ENCODE measurements at regions not wholly inside any gene's neighbourhood (a gene's known extent, or its start where the extent isn't known, plus 50 kb on each side); places are given as distances from the start of the nearest gene placed in this dataset.
A peak's percentile ranks its signal among the peaks of the same experiment; 100 is the strongest.
"Not testable (repeated sequence)": the region's sequence is repeated elsewhere in the genome, so short reads cannot be mapped to it uniquely, and the experiment has no call there.

DNA sequence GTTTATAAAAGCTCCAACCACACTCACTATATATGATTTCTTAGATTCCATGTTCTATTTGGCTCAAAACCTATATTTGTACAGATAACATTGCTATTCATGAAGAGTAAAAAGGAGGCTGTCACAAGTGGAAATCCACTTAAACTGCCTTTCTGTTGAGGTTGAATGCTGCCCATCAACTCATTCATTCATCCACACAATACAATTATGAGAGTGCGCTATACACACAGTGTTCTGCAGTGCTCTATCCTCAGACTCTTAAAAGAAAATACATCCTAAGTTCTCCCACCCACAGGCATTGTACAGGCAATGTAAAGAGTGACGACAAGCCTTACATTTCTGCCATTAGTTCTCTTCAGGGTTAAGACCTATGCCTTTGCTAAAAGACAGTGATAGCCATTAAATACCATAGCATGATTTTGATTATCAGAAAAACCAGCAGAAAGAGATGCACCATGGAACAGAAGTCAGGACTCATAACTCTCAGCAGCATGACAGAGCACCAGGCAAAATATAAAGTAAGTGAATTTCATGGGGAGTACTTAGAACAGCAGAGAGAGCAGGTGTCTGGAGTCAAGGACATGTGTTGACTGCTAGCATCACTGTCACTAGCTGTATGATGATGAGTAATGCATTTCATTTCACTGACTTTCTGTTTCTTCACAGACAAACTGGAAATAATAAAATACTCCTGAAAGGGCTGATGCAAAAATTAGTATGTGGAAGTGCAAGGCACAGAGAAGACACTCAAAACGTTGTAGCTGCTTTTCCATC is 218.0 kb downstream of the RBM26 start:
- no peak for DNase-seq

DNA sequence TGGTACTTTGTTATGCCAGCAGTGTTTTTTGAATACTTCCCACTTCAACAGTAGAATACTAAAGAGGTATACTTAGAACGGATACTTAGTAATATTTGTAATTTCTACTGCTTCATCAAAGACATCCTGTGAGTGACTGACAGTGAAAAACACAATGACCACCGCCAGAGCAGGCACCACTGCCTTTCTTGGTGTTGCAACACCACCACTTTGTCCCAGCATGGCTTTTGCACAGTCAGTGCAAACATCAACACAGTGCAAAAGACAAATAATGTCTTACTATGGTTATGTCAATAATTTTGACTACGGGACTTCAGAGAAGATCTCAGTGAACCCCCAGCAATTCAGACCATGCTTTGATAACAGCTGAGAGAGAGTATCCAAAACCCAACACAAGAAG is 220.5 kb downstream of the RBM26 start:
- no peak for DNase-seq

DNA sequence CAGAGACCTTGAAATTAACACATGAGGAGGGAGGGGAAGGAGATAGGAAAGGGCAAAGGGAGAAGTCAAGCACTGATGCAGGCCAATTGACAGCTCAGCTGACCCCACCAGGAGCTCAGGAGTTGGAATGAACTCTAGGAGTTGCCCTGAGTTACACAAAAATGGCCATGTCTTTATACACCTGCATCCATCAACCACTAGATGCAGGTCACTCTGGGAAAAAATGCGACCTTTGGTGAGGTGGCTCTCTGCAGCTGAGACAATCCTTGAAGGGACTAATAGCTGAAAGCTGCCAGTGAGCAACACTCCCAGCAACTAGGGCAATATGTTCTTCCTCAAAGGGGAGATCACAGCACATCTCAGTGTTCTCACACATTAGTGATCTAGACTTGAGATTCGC is 222.8 kb downstream of the RBM26 start:
- DNase-seq = no peak

DNA sequence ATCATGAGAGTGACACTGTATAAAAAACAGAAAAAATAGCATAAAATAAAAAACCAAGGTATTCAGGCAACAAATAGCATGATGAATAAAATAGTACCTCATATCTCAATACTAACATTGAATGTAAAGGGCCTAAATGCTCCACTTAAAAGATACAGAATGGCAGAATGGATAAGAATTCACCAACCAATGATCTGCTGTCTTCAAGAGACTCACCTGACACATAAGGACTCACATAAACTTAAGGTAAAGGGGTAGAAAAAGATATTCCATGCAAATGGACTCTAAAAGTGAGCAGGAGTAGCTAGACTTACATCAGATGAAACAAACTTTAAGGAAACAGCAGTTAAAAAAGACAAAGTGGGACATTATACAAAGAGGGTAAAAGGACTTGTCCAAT is 232.4 kb downstream of the RBM26 start:
- DNase-seq = not testable (repeated sequence)

DNA sequence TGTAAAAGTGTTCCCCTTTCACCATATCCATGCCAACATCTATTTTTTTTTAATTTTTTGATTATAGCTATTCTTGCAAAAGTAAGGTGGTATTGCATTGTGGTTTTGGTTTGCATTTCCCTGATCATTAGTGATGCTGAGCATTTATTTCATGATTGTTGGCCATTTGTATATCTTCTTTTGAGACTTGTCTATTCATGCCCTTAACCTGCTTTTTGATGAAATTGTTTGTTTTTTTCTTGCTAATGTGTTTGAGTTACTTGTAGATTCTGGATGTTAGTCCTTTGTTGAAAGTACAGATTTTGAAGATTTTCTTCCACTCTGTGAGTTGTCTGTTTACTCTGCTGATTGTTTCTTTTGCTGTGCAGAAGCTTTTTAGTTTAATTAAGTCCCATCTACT is 233.1 kb downstream of the RBM26 start:
- not testable (repeated sequence) for DNase-seq

DNA sequence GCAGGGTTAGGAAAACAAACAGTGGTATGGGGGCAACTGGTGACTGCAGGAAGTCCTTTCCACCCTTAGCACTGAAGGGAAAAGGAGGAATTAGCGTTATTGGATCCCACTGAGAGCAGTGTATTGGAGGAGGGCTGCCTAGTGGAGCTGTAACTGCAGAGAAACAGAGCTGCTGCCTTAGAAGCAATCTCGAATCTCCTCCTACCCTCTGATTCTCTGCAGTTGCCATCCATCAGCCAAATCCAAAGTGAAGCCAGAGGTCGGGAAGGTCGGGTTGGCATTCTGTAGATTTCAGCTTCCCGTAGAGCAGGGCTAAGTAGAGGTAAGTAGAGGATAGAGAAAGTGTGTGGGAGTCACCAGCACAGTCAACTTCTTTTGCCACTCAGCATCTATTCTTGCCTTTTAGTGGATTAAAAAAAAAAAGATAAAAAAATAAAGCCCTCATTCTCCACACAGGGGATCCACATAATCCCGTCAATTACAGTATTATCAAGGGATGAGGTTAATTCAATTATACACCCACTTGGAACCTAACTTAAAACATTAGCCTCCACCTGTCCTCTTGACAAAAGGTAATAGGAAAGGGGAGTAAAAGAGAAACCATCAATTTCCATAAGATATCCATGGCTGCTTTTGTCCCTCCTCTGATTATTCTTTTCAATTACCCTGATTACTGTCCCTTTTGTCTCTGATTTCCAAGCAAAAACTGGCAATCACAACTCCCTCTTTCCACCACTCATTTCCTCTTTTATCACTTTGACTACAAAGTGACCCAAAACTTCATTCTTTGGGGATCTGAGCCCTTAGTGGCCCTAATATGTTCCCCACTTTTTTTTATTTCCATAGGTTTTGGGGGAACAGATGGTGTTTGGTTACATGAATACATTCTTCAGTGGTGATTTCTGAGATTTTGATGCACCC is 234.7 kb downstream of the RBM26 start:
- no peak for DNase-seq

DNA sequence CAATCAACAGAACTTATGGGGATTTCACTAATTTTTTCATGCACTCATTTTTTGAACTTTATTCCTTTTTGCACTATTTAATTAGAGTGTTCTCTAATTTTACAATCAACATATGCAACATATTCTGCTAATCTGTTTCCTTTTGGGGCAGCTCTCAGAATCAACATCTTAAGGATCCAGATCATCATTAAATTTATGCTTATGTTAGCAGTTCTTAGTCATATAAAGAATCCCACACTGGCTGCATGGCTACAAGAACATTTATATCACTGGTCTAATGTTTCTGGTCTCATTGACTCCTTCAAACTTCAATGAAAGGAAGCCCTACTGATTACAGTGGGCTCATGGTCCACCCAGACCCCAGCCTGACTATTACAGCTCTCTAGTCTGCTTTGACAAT is 245.2 kb downstream of the RBM26 start:
- DNase-seq = no peak

DNA sequence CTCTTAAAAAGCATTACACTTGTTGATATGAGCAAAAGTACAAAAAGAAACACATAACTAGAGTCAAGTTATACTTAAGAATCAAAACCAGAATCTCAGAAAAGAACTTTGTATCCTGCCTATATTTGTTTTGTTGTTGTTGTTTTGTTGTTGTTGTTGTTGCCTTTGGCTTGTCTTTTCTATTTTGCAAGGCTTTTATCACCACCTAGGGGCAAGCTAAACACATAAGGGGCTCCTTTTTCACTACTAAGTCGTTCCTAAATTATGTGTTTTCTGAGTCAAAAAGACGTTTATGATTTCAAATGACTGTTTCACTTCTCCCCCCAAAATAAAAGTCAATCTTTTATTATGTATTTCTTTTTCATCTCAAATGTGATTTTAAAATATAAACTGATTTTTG is 250.2 kb downstream of the RBM26 start:
- no peak for DNase-seq

DNA sequence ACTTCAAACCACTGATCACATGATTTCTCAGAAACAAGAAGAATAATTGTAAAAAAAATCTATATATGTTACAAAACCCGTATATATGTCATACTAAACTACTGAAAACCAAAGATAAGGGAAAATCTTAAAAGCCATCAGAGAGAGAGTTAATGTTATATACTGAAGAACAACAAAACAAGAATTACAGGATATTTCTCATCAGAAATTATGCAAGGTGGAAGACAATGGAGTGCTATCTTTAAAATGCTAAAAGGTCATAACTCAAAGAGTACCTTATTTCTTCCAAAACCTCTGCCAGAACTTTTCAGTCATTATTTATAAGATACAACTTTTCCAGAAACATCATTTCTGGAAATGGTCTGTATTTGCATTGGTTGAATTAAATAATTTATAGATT is 256.8 kb downstream of the RBM26 start:
- no peak for DNase-seq

DNA sequence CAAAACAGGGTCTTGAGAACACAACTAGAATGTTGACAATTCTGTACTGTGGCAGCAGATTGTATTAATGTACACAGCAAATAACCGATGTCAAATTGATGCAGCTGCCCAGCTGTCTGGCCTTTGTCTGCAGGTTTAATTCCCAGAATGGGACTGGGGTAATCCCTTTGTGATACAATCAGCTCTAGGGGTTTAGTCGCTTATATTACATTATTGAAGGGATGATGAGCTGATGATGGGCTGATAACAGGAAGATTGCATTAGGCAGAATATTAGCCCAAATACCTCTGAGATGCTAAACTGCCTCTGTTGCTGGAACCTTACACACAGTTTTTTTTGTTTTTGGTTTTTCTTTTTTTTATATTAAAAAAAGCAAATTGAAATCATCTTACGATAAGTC is 265.0 kb downstream of the RBM26 start:
- DNase-seq = no peak

DNA sequence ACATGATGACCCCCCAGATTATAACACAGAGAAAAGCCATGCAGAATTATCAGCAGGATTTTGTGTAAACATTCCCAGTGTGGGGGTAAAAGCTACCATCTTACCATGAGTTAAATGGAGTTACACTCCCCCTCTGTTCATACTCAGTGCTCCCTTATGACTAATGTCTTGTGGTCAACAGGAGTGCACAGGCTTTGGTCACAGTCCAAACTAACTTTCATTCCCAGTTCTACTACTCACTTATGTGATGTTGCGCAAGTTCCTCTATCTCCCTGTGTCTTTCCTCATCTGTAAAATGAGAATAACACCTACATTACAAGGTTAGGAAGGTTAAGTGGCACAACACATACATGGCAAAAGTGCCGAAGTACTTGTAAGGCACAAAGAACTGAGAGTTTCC is 277.9 kb downstream of the RBM26 start:
- DNase-seq = no peak

DNA sequence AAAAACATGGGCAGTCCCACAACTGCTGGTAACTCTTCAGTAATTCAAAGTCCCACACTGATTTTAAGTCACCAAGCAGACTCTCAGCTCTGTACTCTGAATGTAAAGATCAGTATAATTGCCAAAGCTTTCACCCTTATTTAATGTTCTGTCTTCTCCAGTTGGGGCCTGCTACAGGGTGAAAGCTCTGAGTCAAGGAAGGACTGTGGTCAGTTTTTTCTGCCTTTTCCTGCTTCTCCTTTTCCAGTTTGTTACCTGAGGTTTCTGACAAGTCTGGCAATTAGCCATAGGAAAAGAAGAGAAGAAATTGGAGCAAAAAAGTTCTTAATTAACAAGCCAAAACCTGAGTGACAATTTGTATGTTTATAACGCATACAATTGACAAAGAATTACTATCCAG is 279.3 kb downstream of the RBM26 start:
- no peak for DNase-seq

DNA sequence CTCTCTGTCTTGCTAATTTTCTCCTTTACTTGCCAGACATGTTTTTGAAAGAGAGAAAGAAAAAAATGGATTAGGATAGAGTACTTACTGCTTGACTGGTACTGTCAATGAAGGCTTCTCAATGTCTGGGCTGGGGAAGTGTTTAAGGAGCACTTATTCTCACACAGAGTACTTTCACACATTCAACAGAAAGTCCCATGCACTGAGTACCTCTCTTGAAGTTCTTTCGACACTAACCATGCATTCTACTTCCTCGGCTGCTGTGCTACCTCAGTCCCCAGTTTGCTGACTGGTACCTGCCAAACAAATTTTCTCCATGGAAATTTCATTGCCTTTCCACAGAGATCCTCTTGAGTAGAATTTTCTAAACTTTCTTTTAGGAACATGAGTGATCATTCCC is 281.9 kb downstream of the RBM26 start:
- DNase-seq = no peak

DNA sequence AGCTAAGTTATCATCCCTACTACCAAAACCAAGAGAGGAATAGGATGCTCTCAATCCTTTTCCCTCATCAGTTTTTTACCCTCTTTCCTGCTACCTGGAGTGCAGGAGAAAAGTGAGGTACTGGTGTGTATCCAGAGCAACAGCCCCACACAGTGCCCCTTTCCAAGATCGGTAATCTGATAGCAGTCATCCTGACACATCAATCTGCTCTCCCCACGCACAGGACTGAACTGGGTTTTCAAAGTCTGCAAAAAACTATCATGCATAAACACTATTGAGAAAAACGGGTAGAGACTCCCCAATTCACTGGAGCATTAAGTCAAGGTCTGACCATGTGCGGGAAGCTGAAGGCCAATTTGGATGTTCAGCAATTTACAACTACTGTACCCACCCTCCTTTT is 284.8 kb downstream of the RBM26 start:
- no peak for DNase-seq

DNA sequence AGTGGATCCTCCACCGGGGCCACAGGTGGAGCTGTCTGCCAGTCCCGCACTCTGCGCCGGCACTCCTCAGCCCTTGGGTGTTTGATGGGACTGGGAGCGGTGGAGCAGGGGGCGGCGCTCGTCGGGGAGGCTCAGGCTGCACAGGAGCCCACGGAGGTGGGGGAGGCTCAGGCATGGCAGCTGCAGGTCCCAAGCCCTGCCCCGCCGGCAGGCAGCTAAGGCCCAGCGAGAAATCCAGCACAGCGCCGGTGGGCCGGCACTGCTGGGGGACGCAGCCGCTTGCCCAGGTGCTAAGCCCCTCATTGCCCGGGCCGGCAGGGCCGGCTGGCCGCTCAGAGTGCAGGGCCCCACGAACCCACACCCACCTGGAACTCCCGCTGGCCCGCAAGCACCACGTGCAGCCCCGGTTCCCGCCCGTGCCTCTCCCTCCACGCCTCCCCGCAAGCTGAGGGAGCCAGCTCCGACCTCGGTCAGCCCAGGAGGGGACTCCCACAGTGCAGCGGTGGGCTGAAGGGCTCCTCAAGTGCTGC is 286.4 kb downstream of the RBM26 start:
- DNase-seq = no peak

DNA sequence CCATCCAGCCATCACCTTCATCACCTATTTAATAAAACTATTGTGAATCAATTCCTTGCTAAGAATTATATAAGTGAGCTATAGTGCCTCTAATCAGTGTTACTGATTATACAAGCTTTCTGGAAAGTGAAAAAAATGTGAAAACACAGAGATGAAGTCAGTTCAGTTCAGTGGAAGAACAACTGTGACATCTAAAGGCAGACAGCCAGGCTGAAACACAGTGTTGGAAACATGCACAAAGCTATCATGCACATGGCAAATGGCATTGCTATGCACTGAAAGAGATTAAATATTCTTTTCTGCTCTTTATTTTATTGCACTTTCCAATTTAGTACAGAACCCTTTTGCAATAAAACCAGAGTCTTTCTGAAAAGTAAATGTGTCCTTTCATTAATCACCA is 294.0 kb downstream of the RBM26 start:
- no peak for DNase-seq

DNA sequence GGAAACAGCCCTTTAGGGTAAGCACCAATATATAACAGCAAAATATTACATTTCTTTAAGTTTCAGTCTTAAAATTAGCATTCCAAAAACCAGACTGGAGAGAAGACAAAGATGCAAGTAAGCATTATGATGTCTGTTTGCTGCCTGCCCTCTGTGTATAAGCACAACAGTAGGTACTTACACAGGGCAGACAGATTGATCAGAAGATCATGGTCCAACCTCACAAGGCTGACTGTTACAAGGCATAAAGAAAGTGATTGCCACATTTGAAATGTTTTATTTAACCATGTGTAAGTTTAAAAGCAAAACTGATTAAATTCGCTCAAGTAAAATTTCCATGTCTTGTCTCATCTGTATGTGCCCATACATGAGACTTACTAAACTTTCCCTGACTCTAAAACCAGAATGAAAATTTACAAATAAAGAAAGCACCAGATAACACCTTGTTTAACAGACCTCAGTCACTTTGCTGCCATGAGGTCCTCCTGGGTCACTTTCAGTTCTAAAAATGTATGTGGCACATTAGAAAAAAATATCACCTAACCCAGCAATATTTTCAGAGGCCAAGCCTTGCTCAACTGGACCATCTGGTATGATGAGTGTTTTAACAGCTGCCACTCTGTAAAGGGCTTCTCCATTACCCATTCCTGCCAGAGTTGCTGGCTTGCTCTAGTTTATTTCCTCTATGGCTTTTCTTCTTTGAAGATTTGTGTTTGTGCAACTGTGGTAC is 297.0 kb downstream of the RBM26 start:
- DNase-seq = peak; percentile 39

DNA sequence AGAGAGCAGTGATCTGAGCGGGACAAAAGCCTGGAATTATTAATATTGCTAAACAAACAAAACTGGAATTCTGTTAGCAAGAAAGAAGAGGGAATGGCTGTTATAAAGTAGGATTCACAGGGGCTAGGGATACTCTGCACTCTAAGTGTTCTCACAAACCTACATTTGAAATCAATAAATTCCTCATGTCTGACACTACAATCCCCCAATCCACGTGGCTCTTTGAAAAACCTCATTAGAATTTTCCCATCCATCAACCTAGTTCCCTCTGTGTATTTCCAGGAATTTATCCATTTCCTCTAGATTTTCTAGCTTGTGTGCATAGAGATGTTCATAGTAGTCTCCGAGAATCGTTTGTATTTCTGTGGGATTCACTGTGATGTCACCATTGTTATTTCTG is 307.5 kb downstream of the RBM26 start:
- no peak for DNase-seq

DNA sequence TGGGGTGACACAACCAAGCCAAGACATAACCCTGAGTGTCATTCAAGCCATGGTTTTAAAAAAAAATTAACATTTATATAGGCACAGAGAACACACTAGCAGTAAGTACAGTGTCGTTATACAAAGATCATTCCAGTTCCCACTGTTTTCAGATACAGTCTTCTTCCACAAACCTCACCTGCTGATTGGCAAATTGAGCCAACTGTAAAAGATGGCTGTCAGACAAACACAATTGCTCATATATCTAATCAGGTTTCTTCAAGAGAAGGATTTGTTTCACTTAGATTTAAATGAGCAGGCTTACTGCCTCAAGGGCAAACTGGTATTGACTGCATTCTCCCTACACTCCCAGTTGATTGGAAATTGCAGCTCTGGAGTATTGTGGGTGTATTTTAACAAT is 308.9 kb downstream of the RBM26 start:
- no peak for DNase-seq

DNA sequence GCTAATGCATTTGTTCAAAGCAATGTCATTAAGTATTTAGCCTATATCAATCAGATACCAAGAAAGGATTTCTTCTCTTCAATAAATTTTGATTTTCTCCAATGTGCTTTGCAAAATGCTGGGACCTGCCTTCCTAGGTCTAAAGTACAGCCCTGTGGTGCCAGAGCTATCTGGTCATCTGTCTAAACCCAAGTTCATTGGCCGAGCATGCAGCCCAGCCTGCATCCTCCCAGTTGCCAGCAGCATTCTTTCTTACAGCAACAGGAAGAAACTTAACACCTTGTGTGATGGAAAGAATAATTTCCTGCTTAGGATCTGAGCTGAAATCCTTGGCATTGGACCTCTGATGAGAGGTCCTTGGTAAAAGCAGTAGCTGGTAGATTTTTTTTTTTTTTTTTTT is 310.0 kb downstream of the RBM26 start:
- DNase-seq = no peak

DNA sequence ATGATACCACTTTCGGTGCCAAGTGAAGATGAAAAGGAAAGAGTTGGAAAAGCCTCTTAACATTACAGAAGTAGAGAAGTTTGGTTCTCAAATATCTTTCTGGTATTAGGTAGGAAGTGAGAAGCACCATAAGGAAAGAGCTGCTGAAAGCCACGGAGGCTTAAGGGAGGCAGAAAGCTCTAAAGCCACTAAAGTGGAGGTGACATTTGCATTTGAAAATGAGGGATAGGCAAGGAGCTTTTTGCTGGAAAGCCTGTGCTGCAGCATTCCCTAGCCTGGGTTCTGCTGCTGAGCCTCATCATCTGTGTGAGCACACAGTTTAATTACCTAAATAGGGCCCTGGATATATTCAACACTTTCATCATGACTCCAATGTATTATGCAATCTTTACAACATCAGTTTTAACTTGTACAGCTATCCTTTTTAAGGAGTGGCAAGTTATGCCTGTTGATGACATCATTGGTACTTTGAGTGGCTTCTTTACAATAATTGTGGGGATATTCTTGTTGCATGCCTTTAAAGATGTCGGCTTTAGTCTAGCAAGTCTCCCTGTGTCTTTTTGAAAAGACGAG is 315.4 kb downstream of the RBM26 start:
- no peak for DNase-seq

DNA sequence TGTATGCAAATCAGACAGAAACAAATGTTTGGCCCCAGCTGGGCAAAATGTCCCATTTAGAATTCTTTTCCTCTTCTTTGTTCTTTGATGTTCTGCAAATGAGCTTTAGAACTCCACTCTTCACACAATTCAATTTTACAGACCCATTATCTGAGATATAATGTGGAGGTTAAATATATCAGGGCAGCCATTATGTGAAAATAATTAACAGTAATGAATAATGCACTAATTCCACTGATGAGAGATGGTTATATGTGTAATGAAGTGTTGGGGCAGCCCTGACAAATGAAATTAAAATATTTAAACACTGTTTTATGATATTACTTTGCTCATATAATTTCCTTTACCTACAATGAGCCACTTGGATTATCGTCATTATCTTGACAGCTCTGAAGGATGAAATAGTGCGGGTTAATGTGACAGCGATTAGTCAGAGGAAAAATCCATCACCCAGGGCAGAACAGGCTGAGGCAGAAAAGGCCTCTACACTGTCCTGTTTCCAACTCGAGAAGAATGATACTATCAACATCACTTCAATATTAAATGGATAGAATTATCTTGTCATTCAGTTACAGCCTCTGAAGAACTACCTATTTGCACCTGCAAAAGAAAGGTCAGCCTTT is 321.1 kb downstream of the RBM26 start:
- peak; percentile 33 for DNase-seq

DNA sequence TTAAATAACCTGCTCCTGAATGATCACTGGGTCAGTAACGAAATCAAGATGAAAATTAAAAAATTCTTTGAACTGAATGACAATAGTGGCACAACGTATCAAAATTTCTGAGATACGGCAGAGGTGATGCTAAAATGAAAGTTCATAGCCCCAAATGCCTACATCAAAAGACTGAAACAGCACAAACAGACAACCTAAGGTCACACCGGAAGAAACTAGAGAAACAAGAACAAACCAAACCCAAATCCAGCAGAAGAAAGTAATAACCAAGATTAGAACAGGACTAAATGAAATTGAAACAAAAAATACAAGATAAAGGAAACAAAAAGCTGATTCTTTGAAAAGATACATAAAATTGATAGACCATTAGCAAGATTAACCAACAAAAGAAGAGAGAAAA is 324.1 kb downstream of the RBM26 start:
- DNase-seq = no peak

Data from NCI-H2081 treated with DMSO at 0.1 percent for 48 hours (cell line).